ENCODE measurements at regions not wholly inside any gene's neighbourhood (a gene's known extent, or its start where the extent isn't known, plus 50 kb on each side); places are given as distances from the start of the nearest gene placed in this dataset.

DNA sequence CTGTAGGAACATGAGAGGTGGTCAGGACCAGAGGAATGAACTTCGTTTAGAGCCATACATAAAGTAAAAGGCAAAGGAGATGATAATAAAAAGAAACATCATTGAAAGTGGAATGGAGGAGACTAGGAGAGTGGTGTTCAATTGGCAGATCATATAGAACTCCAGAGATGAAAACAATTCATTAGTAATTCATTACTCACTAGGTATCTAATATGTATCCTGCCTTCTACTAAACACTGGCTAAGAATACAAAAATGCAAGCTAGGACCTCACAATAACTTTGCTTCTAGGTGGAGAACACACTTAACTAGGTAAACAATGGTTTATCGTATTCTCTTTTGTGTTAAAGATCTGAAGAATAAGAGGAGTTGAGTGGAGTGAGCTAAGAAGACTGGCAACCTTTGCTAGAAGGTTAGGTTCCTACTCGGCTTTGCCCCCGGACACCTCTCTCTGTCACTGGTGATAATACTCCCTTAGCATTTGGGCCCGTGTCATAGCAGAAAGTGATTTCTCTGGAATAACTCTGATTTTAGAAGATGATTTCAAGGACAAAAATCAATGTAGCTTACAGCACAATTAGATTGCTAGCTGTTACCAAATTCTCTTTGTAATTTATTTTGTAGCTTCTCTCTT, 88.6 kb upstream of the IFNE start:
- TF ChIP-seq, protein P1, sequence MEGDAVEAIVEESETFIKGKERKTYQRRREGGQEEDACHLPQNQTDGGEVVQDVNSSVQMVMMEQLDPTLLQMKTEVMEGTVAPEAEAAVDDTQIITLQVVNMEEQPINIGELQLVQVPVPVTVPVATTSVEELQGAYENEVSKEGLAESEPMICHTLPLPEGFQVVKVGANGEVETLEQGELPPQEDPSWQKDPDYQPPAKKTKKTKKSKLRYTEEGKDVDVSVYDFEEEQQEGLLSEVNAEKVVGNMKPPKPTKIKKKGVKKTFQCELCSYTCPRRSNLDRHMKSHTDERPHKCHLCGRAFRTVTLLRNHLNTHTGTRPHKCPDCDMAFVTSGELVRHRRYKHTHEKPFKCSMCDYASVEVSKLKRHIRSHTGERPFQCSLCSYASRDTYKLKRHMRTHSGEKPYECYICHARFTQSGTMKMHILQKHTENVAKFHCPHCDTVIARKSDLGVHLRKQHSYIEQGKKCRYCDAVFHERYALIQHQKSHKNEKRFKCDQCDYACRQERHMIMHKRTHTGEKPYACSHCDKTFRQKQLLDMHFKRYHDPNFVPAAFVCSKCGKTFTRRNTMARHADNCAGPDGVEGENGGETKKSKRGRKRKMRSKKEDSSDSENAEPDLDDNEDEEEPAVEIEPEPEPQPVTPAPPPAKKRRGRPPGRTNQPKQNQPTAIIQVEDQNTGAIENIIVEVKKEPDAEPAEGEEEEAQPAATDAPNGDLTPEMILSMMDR (IDR thresholded peaks at IDR 0.05): no peak
- TF ChIP-seq EZH2 (IDR thresholded peaks at IDR 0.05) (no peak), EZH2phosphoT487 (IDR thresholded peaks at IDR 0.05) (no peak)
